ENCODE measurements at regions not wholly inside any gene's neighbourhood (a gene's known extent, or its start where the extent isn't known, plus 50 kb on each side); places are given as distances from the start of the nearest gene placed in this dataset.

- DNase-seq = no peak
Measured at GRCh38 chr13:31930490-31930889, 101.1 kb upstream of the FRY start.

GRCh38 chr13:31930901-31931522 lies 100.6 kb upstream of the FRY start:
- no peak for DNase-seq

- DNase-seq = no peak
Measured at GRCh38 chr13:31937436-31937835, 94.1 kb upstream of the FRY start.

GRCh38 chr13:31940076-31940475 lies 91.5 kb upstream of the FRY start:
- DNase-seq = no peak

GRCh38 chr13:31943591-31943990 lies 88.0 kb upstream of the FRY start:
- no peak for DNase-seq

GRCh38 chr13:31944262-31945160 lies 87.1 kb upstream of the FRY start:
- DNase-seq = no peak

GRCh38 chr13:31945202-31945961 lies 86.2 kb upstream of the FRY start:
- DNase-seq = peak in 1 of 2 donors; percentile 69

DNA sequence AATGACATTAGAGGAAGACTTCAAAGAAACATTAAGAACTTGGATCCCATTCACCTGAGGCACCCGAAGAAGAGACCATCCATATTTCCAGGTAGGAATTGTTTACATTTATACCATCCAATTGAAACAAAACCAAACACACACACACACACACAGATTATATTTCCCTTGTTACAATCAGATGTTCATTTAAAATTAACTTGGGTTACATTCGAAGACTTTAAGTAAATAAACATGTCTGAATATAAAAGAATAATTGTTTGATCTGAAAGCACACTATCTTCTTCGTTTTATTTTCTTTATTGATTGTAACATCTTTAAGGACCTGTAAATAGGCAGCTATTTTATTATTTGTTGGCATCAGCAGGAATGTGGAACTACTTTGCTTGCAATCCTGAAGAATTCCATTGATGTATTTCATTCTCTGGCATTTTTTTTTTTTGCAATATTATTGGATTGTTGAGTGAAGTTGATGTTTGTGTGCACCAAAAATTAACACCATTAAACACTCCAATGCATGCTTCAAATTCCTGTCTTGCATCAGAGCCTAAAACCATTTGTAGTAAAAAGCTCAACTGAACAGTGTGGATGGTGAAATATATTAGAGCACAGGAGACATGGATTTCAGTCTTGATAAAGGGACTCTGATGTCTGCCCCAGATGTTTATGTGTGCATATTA lies 85.3 kb upstream of the FRY start:
- DNase-seq = no peak

GRCh38 chr13:31947105-31947504 lies 84.5 kb upstream of the FRY start:
- no peak for DNase-seq

- no peak for DNase-seq
Measured at GRCh38 chr13:31947506-31947905, 84.1 kb upstream of the FRY start.

GRCh38 chr13:31949486-31949885 lies 82.1 kb upstream of the FRY start:
- no peak for DNase-seq

- no peak for DNase-seq
Measured at GRCh38 chr13:31950111-31950815, 81.3 kb upstream of the FRY start.

DNA sequence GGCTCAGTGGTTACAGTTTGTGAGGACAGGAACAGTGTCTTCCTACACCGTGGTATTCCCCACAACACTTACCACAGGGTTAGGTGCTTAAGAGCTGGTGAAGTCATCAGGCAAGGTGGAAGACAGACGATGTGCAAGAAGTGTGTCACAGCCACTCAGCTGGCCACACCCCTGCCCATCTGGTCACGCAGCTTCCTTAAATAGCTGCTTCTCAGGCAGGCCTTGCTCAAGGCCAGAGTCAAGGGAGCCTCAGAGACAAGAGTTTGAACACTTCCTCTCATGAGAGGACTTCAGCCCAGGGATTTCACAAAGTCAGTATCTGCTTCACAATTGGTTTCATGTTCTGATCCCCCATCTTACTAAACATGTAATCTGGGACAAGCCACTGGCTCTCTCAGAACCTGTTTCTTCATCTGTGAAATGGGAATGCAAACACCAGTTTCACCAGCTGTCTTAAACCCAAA lies 80.3 kb upstream of the FRY start:
- DNase-seq = peak; percentile 47 to 88

DNA sequence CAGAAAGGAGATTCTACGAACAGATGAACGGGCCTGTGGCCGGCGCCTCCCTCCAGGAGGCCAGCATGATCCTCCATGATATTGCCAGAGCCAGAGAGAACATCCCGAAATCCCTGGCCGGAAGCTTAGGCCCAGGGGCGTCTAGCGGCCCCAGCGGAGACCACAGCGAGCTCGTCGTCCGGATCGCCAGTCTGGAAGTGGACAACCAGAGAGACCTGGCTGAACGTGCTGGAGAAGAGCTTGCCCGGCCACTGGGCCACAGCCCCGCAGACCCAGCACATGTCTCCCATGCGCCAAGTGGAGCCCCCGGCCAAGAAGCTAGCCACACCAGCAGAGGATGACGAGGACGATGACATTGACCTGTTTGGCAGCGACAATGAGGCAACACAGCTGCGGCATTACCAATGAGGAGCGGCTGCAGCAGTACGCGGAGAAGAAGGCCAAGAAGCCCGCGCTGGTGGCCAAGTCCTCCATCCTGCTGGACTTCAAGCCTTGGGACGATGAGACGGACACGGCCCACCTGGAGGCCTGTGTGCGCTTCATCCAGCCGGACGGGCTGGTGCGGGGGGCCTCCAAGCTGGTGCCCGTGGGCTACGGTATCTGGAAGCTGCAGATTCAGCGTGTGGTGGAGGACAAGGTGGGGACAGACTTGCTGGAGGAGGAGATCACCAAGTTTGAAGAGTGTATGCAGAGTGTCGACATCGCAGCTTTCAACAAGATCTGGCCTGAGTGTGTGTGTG lies 78.8 kb upstream of the FRY start:
- no peak for DNase-seq

GRCh38 chr13:31955101-31955500 lies 76.5 kb upstream of the FRY start:
- no peak for DNase-seq

DNA sequence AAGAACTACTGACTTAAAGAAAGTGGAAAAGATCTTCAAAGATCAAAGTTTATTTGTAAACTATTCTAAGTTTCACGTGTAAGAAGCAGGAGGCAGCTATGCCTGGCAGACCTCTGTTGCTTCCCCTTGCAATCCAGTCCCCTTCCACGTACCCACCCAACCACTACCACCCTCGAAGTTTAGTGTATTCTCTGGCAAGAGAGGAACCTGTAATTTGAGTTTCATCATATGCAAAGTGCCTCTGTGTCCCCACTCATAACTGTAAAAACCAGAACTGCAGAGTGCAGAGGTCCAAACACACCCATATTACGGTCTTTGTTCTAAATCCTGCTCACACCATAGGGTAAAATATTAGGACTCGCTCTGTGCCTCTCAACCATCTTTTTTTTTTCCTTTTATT lies 75.8 kb upstream of the FRY start:
- DNase-seq = no peak

GRCh38 chr13:31956980-31957644 lies 74.5 kb upstream of the FRY start:
- no peak for DNase-seq

DNA sequence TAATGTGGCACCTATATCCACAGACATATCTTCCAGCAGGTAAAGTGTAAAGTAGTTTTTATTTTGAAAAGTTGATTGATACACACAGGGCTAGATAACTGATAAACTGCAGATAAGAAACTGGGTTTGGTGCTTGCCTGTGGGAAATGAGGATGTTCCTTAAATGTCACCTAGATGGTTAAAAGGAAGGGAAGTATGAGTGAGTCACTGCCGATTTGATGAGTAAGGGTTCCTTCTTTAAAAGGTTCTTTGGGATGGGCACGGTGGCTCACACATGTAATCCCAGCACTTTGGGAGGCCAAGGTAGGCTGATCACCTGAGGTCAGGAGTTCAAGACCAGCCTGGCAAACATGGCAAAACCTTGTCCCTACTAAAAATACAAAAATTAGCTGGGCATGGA lies 73.8 kb upstream of the FRY start:
- DNase-seq = no peak

- no peak for DNase-seq
Measured at GRCh38 chr13:31962731-31963370, 68.7 kb upstream of the FRY start.

GRCh38 chr13:31963631-31964030 lies 67.9 kb upstream of the FRY start:
- no peak for DNase-seq

GRCh38 chr13:31964168-31964567 lies 67.4 kb upstream of the FRY start:
- DNase-seq = no peak

Data from CD4-positive, alpha-beta T cell treated with Interleukin-4 for 1 hour (primary cell).